ENCODE measurements at regions not wholly inside any gene's neighbourhood (a gene's known extent, or its start where the extent isn't known, plus 50 kb on each side); places are given as distances from the start of the nearest gene placed in this dataset.
A peak's percentile ranks its signal among the peaks of the same experiment; 100 is the strongest.

DNA sequence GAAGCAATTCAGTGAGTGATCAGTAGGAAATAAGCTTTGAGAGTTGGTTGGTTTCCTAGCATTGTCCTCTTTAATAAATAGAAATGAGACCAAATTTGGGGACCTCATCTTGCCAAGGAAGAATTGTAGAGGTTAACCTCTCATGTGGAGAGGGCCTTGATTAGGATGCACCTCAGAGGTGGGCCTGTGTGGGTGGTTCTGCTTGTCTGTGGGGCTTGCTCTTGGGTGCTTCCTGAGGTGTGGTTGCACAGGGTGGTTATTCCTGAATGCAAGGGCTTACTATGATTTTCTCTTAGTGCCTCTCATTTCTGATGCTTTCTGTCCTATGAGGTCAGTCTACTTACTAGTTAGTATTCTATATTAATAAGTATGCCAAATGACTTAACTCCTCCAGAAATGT is 89.6 kb upstream of the MGAT5 start:
- POLR2A ChIA-PET = no interaction called here
- Mint-ChIP-seq H3K9me3 (no peaks in the 10 kb centered on the region), H3K4me1 (peaks cover 59 to 93% (median 82%) of the 10 kb centered on the region in 4 donors), H3K27me3 (no peaks in the 10 kb centered on the region), H3K27ac (peak overlapping the region in 2 of 10 donors; percentile 41 to 48), H3K36me3 (no peaks in the 10 kb centered on the region), H3K4me3 (peak overlapping the region in 3 of 10 donors; percentile 15 to 43 (median 17))
- DNase-seq (no peak), ATAC-seq (peak in 1 of 2 donors; percentile 52)

DNA sequence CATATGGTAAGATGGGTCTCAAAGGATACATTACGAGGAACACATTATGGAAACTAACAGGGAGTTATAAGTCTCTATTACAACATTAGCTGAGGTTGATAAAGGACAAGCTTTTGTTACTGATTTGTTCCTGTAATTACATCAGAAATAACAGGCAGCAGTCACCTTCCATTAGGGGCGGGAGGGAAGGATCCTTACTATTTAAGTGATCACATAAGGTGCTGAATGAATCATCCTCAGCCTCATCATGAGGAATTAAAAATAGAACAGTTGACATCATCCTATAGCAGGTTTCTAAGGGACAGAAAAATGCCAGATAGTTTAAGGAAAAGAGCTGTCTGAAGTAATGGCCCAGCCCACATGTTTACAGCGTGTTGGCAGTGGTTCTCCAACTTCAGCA is 86.9 kb upstream of the MGAT5 start:
- no peak for DNase-seq
- H3K4me3 Mint-ChIP-seq = no peak overlapping the region
- H3K36me3 Mint-ChIP-seq = peaks cover 0 to 5% (median 0%) of the 10 kb centered on the region in 3 donors
- no peaks in the 10 kb centered on the region for H3K27me3 Mint-ChIP-seq
- no peak for ATAC-seq
- H3K4me1 Mint-ChIP-seq = peaks cover 45 to 85% (median 68%) of the 10 kb centered on the region in 4 donors
- POLR2A ChIA-PET = interaction anchor here (0.6 to 0.8 kb wide), 2 partner anchors 15 to 353 kb away, joined by 4 to 5 read pairs; no protein-coding TSS in a partner anchor
- no peaks in the 10 kb centered on the region for H3K9me3 Mint-ChIP-seq
- H3K27ac Mint-ChIP-seq = peak overlapping the region in 2 of 10 donors; percentile 7 to 13

DNA sequence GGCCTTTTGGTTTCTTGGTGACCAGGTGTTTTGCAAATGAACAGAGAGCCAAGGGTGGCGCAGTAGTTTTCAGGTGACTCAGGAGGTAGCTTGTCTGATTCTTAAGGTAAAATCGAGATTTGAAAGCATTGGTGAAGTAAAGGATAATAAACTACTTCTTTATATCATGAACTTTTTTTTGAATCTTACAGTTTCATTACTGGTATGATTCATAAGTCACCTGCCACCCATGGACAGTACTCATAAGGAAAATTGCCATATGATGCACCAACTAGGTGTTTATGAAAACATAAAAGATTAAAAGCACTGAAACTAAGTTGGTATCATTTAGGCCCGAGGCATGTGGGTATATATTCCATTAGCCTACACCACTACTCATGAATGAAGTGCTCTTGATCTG is 84.1 kb upstream of the MGAT5 start:
- peaks cover 0 to 9% (median 0%) of the 10 kb centered on the region in 3 donors for H3K36me3 Mint-ChIP-seq
- peak overlapping the region in 6 of 10 donors; percentile 5 to 80 (median 36) for H3K27ac Mint-ChIP-seq
- no peak for DNase-seq
- no peaks in the 10 kb centered on the region for H3K27me3 Mint-ChIP-seq
- peak overlapping the region in 1 of 10 donors; percentile 17 for H3K4me3 Mint-ChIP-seq
- H3K4me1 Mint-ChIP-seq = peaks cover 34 to 81% (median 65%) of the 10 kb centered on the region in 4 donors
- POLR2A ChIA-PET = no interaction called here
- ATAC-seq = no peak
- no peaks in the 10 kb centered on the region for H3K9me3 Mint-ChIP-seq

DNA sequence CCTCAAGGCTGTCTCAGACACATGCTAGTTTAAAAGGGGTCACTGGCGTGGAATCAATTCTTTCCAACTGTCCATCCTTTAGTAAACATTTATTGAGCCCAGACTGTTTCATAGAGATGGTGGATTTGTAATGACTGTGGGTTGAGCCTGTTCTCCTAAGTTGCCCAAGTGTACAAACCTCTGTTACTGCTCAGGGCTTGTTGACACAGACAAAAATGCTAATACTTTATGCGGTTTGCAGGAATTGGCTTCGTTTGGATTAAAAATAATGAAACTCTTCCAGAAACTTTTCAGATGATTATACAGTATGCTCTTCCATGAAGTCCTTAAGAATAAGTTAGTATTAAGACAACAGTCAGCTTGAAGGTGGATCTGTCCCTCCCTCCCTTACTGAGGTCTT is 83.6 kb upstream of the MGAT5 start:
- Mint-ChIP-seq H3K4me1 (peaks cover 31 to 81% (median 65%) of the 10 kb centered on the region in 4 donors), H3K27ac (peak overlapping the region in 4 of 10 donors; percentile 13 to 80 (median 61)), H3K27me3 (no peaks in the 10 kb centered on the region), H3K9me3 (no peaks in the 10 kb centered on the region), H3K36me3 (peaks cover 0 to 9% (median 0%) of the 10 kb centered on the region in 3 donors), H3K4me3 (no peak overlapping the region)
- no peak for ATAC-seq
- no peak for DNase-seq
- POLR2A ChIA-PET = no interaction called here

DNA sequence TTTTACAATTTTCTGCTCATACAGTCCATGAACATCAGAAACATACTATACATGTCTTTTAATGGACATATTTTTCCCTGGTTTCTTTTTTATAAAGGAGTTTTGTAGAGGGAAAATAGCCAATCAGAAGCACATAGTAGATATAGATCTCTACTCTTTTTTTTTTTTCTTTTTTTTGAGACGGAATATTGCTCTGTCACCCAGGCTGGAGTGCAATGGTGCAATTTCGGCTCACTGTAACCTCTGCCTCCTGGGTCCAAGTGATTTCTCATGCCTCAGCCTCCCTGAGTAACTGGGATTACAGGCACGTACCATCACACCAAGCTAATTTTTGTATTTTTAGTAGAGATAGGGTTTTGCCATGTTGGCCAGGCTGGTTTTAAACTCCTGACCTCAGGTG is 83.2 kb upstream of the MGAT5 start:
- peak overlapping the region in 2 of 10 donors; percentile 13 to 75 for H3K27ac Mint-ChIP-seq
- H3K27me3 Mint-ChIP-seq = no peaks in the 10 kb centered on the region
- POLR2A ChIA-PET = no interaction called here
- DNase-seq (no peak), ATAC-seq (no peak)
- no peak overlapping the region for H3K4me3 Mint-ChIP-seq
- H3K9me3 Mint-ChIP-seq = no peaks in the 10 kb centered on the region
- peaks cover 0 to 9% (median 0%) of the 10 kb centered on the region in 3 donors for H3K36me3 Mint-ChIP-seq
- peaks cover 30 to 84% (median 66%) of the 10 kb centered on the region in 4 donors for H3K4me1 Mint-ChIP-seq

DNA sequence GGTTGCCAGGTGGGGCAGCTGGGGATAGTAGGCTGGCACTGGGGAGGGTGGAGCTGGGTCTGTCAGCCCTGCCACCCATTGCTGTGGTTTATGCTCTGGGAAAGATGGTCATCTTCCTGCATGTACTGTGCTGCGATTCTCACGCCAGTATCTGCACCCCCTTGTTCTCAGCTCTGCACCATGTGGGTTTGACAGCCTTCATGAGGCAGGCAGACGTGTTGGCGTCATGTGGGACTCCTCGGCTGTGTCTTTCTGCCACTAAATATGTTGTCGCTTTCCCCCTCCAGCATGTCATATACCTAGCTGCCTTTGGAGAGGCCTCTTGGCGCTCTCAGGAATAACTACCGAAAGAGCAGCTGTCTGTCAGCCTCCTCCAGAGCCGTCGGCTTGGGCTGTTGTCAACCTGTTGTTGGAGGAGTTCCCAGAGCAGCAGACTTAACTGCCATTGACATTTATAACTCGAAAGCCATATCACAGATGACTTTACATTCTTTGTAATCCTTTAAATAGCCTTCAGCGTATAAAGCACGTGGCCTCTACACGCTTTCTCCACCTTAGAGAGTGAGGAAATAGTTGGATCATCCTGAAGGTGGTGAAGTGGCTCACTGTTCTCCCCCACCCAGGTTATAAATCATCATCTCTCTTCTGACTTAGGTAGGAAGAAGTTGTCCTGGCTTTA is 80.4 kb upstream of the MGAT5 start:
- peak overlapping the region in 9 of 10 donors; percentile 14 to 88 (median 75) for H3K27ac Mint-ChIP-seq
- peak; percentile 30 to 35 for ATAC-seq
- H3K4me1 Mint-ChIP-seq = peaks cover 36 to 84% (median 72%) of the 10 kb centered on the region in 4 donors
- peak overlapping the region in 1 of 10 donors; percentile 41 for H3K4me3 Mint-ChIP-seq
- H3K27me3 Mint-ChIP-seq = no peaks in the 10 kb centered on the region
- POLR2A ChIA-PET = interaction anchor here (0.6 kb wide), 2 partner anchors 9 to 25 kb away, joined by 4 to 6 read pairs; no protein-coding TSS in a partner anchor
- no peak for DNase-seq
- H3K9me3 Mint-ChIP-seq = no peaks in the 10 kb centered on the region
- peaks cover 0 to 9% (median 0%) of the 10 kb centered on the region in 3 donors for H3K36me3 Mint-ChIP-seq

DNA sequence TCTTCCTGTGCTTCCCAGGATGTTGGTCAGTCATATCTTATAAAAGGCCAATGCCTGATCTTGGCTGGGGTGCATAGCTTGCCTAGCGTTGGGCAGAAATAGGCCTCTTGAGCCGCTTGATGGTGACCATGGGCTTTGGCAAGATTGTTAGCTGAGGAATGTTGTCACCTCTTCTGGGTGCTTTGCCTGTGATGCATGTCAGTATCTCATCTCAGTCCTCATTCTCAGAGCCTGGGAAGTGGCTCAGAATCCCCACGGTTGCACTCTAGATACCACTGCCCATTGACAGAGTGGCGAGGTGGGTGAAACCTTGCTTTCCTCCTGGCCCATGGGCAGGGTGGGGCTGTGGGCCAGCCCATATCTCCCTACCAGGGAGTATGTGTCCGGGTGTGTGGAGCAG is 79.2 kb upstream of the MGAT5 start:
- no peak for ATAC-seq
- Mint-ChIP-seq H3K36me3 (peaks cover 0 to 9% (median 0%) of the 10 kb centered on the region in 3 donors), H3K4me1 (peaks cover 35 to 86% (median 74%) of the 10 kb centered on the region in 4 donors), H3K27ac (peak overlapping the region in 7 of 10 donors; percentile 24 to 95 (median 72)), H3K9me3 (no peaks in the 10 kb centered on the region), H3K27me3 (no peaks in the 10 kb centered on the region), H3K4me3 (no peak overlapping the region)
- POLR2A ChIA-PET = no interaction called here
- no peak for DNase-seq

DNA sequence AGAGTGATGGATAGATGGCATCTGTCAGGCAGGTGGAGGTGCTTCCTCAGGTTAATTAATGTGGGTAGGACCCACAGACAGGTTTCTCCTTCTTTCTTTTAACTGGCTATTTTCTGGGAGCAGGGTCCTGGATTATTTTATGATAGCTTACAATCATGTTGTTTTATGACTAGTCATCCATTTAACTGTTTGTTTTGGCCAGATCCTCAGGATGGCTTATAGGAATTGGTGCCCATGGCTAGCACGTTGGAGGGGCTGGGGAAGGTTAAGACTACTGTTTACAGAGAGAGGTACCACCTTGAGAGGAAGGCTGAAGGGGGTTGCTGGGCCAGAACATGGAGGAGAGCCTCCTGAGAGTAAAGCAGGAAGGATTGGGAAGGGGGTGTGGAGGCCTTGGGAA is 78.0 kb upstream of the MGAT5 start:
- H3K27ac Mint-ChIP-seq = peak overlapping the region in 9 of 10 donors; percentile 3 to 95 (median 65)
- POLR2A ChIA-PET = no interaction called here
- ATAC-seq (no peak), DNase-seq (no peak)
- no peaks in the 10 kb centered on the region for H3K27me3 Mint-ChIP-seq
- H3K4me3 Mint-ChIP-seq = no peak overlapping the region
- H3K36me3 Mint-ChIP-seq = peaks cover 0 to 9% (median 0%) of the 10 kb centered on the region in 3 donors
- peaks cover 41 to 89% (median 82%) of the 10 kb centered on the region in 4 donors for H3K4me1 Mint-ChIP-seq
- H3K9me3 Mint-ChIP-seq = no peaks in the 10 kb centered on the region

DNA sequence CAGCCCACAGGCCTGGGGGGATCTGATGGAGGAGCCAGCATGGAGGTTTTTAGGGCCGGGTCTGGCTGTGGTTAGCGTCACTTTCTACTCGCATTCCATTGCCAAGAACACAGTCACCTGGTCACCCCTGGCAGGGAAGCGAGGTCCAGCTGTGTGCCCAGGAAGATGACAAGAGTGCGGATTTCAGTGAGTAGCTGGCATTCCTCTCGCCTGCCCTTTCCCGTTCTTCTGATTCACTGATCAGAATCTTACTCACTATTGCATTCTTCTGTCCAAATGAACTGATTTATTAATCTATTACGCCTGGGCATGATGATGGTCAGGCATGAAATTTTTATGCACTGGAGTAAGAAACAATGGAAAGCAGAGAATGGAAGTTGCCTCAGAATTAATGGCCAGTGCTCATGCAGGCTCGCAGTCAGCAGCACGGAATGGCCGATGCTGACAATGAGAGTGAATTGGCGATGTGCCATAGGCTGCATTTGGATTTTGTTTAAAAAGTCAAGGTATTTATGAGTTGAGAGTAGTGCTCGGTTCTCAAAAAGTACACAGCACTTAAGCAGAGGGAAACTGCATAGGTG is 76.4 kb upstream of the MGAT5 start:
- H3K36me3 Mint-ChIP-seq = peaks cover 0 to 3% (median 0%) of the 10 kb centered on the region in 3 donors
- DNase-seq = no peak
- H3K27me3 Mint-ChIP-seq = no peaks in the 10 kb centered on the region
- H3K4me3 Mint-ChIP-seq = no peak overlapping the region
- no peak for ATAC-seq
- peaks cover 45 to 96% (median 93%) of the 10 kb centered on the region in 4 donors for H3K4me1 Mint-ChIP-seq
- no peaks in the 10 kb centered on the region for H3K9me3 Mint-ChIP-seq
- peak overlapping the region; percentile 10 to 99 (median 92) for H3K27ac Mint-ChIP-seq
- POLR2A ChIA-PET = interaction anchor here (0.5 kb wide), 1 partner anchor 31 kb away, joined by 4 read pairs; no protein-coding TSS in a partner anchor

DNA sequence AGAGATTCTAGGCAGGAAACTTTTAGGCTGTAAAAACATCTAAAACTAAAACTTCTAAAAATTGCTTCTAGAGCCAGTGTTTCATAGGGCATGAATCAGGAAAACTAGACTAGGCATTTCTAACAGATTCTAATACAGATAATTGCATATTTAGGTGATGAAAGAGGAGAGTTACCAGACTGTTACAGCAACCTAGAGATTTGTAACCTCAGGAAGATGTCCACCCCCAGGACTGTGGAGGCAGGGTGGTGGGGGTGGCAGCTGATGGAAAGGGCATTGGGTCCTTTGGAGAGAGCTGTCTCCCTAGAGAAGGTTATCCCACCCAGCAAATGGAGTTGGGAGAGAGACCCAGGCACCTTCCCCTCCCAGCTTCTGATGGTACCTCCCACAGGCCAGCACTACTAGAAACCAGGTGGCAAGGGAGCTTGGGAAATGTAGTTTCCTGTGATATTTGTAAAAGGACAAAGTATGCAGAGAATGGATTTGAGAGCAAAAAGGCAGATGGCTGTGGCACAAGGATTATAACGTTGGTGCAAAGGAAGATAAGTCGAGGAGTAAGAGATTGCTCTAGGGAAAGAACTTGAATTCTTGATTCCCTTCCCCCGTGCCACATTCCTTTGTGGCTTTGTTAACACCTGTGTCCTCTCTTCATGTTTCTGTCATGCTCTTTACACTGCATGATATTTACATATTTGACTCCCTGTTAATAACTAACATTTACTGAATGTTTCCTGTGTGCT is 75.6 kb upstream of the MGAT5 start:
- Mint-ChIP-seq H3K27ac (peak overlapping the region; percentile 10 to 99 (median 94)), H3K36me3 (no peaks in the 10 kb centered on the region), H3K27me3 (no peaks in the 10 kb centered on the region), H3K4me1 (peaks cover 39 to 96% (median 93%) of the 10 kb centered on the region in 4 donors), H3K9me3 (no peaks in the 10 kb centered on the region), H3K4me3 (no peak overlapping the region)
- peak in 1 of 2 donors; percentile 26 for ATAC-seq
- POLR2A ChIA-PET = interaction anchor here (0.8 to 1.4 kb wide), 2 partner anchors 60 to 75 kb away, joined by 3 to 5 read pairs; partner anchors contain the start of gene MGAT5
- DNase-seq = peak in 3 of 10 donors; percentile 9 to 36 (median 22)

DNA sequence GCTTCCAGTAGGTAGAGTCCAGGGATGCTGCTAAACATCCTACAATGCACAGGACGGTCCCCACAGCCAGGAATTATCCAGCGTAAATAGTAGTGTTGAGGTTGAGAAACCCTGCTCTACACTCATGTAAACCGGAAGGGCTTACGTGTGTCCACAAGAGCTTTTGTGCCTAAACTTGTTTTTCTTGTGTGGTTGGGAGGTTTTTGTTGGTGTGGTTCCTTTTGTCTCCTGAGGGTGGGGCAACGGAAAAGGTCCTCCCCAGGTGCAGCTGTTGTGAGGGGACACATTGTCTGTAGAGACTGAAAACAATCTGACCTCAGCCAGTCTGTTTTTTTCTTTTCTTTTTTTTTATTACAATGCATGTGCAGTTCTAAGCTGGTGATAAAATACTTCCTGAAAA is 72.7 kb upstream of the MGAT5 start:
- POLR2A ChIA-PET = interaction anchor here (1.0 to 3.4 kb wide), 5 partner anchors 25 to 65 kb away, joined by 3 to 29 read pairs (median 6); no protein-coding TSS in a partner anchor
- peaks cover 47 to 98% (median 95%) of the 10 kb centered on the region in 4 donors for H3K4me1 Mint-ChIP-seq

DNA sequence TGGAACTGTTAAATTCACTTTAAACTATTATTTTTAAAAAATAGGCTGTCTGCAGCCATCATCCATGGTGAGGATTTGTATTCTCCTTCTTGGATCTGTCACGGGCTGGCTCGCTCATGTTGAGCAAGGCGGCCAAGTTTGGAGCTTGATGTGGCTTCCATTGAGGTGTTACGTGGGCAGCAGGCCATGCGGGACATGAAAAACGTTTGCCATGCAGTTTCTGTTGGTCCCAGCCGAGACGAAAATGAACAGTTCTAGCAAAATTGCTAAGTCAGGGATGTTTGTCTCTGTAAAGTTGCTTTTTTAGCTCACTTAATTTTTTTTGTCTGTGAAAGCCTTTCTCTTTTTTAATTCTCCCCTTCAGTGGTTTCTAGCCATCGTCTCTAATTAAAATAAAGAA is 70.2 kb upstream of the MGAT5 start:
- peak overlapping the region in 7 of 10 donors; percentile 18 to 68 (median 47) for H3K4me3 Mint-ChIP-seq
- ATAC-seq (no peak), DNase-seq (no peak)
- POLR2A ChIA-PET = interaction anchor here (0.6 to 3.4 kb wide), 3 partner anchors 12 to 64 kb away, joined by 3 to 29 read pairs (median 4); no protein-coding TSS in a partner anchor
- peak overlapping the region in 9 of 10 donors; percentile 73 to 97 (median 83) for H3K27ac Mint-ChIP-seq
- H3K4me1 Mint-ChIP-seq = peaks cover 45 to 100% (median 93%) of the 10 kb centered on the region in 4 donors
- H3K9me3 Mint-ChIP-seq = no peaks in the 10 kb centered on the region
- H3K36me3 Mint-ChIP-seq = peaks cover 0 to 2% (median 0%) of the 10 kb centered on the region in 3 donors
- no peaks in the 10 kb centered on the region for H3K27me3 Mint-ChIP-seq

More for the DNA sequence above, 72.7 kb upstream of the MGAT5 start:
- no peaks in the 10 kb centered on the region for H3K27me3 Mint-ChIP-seq
- peak overlapping the region; percentile 91 to 99 (median 95) for H3K27ac Mint-ChIP-seq
- ATAC-seq = peak; percentile 87
- H3K4me3 Mint-ChIP-seq = peak overlapping the region; percentile 30 to 78 (median 62)
- peak; percentile 10 to 81 (median 58) for DNase-seq
- H3K36me3 Mint-ChIP-seq = no peaks in the 10 kb centered on the region
- no peaks in the 10 kb centered on the region for H3K9me3 Mint-ChIP-seq
